GM12878 (cell line): ENCODE measurements at regions not wholly inside any gene's neighbourhood (a gene's known extent, or its start where the extent isn't known, plus 50 kb on each side); places are given as distances from the start of the nearest gene placed in this dataset.

Experiments
- ATAC-seq: fragments of 200-7000 bp; cut with Tn5 transposase; 3 replicates; pipeline ENCODE4 v1.9.1; 2020; ENCODE audit warnings: mild to moderate bottlenecking, moderate library complexity
- BruUV-seq: library from RNA; stranded (reverse); fragments of 400-500 nt; replicated peaks from 2 replicates; lab custom pipeline; 2021; lab: Mats Ljungman, UMichigan
- CTCF ChIA-PET: fragments of 300-600 bp; sonication (Branson Sonifier 250); formaldehyde crosslinking; extraction: SDS; loops from one replicate; lab custom pipeline; 2021; ENCODE audit warnings: inconsistent platforms; lab: Yijun Ruan, JAX
- POLR2A ChIA-PET: fragments of 350-600 bp; formaldehyde crosslinking; extraction: SDS; loops from one replicate; lab custom pipeline; 2021; ENCODE audit warnings: inconsistent platforms; lab: Charles Lee
- RAD21 ChIA-PET: fragments of 300-600 bp; sonication (Branson Sonifier 250); formaldehyde crosslinking; loops from one replicate; lab custom pipeline; 2023; ENCODE audit warnings: antibody characterized with exemption; ENCODE audit not compliant: unreplicated experiment; lab: Charles Lee
- SMC1A ChIA-PET: fragments of 300-600 bp; sonication (Branson Sonifier 250); formaldehyde crosslinking; loops from one replicate; lab custom pipeline; 2023; ENCODE audit not compliant: unreplicated experiment, uncharacterized antibody; lab: Charles Lee
- DNase-seq: peaks from one replicate; pipeline ENCODE4 v3.0.0-alpha.2; 2011; ENCODE audit warnings: low read depth, low spot score
- FAIRE-seq: peaks from 3 replicates; lab custom pipeline; 2011; peaks lifted over from hg19 to GRCh38; lab: Jason Lieb, UNC
- H2AFZ ChIP-seq: 2 replicates; pipeline ENCODE4 v1.6.0; 2011; ENCODE audit warnings: low read depth, low read length, control low read depth; ENCODE audit not compliant: control insufficient read depth
- H3K27ac ChIP-seq: 2 replicates; pipeline ENCODE4 v1.5.1; 2011; ENCODE audit warnings: control low read depth; ENCODE audit not compliant: control insufficient read depth, insufficient read depth
- H3K27me3 ChIP-seq, 2 experiments: replicated peaks in 1 of 2; 2 replicates each; pipeline versions ENCODE4 v1.6.0 to v1.6.1; 2011; ENCODE audit warnings: low read length in 1 of 2; ENCODE audit not compliant: control insufficient read depth in 2 of 2, insufficient read depth in 2 of 2
- H3K36me3 ChIP-seq, 2 experiments: 2 replicates each; pipeline ENCODE4 v1.5.1; 2011; ENCODE audit warnings: low read length in 1 of 2; ENCODE audit not compliant: control insufficient read depth in 2 of 2, insufficient read depth in 2 of 2
- H3K4me1 ChIP-seq: 2 replicates; pipeline ENCODE4 v1.6.1; 2011; ENCODE audit warnings: mild to moderate bottlenecking, low read length, moderate library complexity, mixed read lengths; ENCODE audit not compliant: control insufficient read depth, insufficient read depth
- H3K4me2 ChIP-seq: 2 replicates; pipeline ENCODE4 v1.6.0; 2011; ENCODE audit warnings: control low read depth; ENCODE audit not compliant: control insufficient read depth, insufficient read depth
- H3K4me3 ChIP-seq: fragments of 200-600 bp; sonication (generic); 2 replicates; pipeline ENCODE4 v1.5.1; 2016
- H3K79me2 ChIP-seq: 2 replicates; pipeline ENCODE4 v1.6.0; 2011; ENCODE audit warnings: low read length; ENCODE audit not compliant: control insufficient read depth, insufficient read depth
- H3K9ac ChIP-seq: 2 replicates; pipeline ENCODE4 v1.8.0; 2011; ENCODE audit warnings: low read length, control low read depth, mixed read lengths; ENCODE audit not compliant: control insufficient read depth, insufficient read depth
- H3K9me3 ChIP-seq: replicated peaks from 3 replicates; pipeline ENCODE4 v1.5.1; 2011; ENCODE audit warnings: mild to moderate bottlenecking, low read length; ENCODE audit not compliant: control insufficient read depth, insufficient read depth
- H4K20me1 ChIP-seq: 2 replicates; pipeline ENCODE4 v1.6.0; 2011; ENCODE audit not compliant: control insufficient read depth, insufficient read depth
- ATF2 ChIP-seq: IDR thresholded peaks from 2 replicates; pipeline ENCODE4 v1.6.1; 2012; ENCODE audit warnings: low read length, inconsistent platforms
- BCL3 ChIP-seq: IDR thresholded peaks from 2 replicates; pipeline ENCODE4 v1.6.1; 2011; ENCODE audit warnings: borderline replicate concordance, low read depth, mild to moderate bottlenecking, moderate library complexity, low read length; ENCODE audit not compliant: insufficient read depth, poor library complexity, severe bottlenecking
- CBFB ChIP-seq: IDR thresholded peaks from 2 replicates; pipeline ENCODE4 v1.6.1; 2016; ENCODE audit warnings: antibody characterized with exemption, low read depth
- CBX3 ChIP-seq: fragments of 200-600 bp; sonication (generic); IDR thresholded peaks from 2 replicates; pipeline ENCODE4 v1.6.1; 2016; ENCODE audit warnings: low read depth, borderline replicate concordance
- EED ChIP-seq: sonication (generic); IDR thresholded peaks from 2 replicates; pipeline ENCODE4 v1.6.1; 2016; ENCODE audit warnings: antibody characterized with exemption, low read depth
- HDAC2 ChIP-seq: fragments of 200-600 bp; sonication (generic); IDR thresholded peaks from 2 replicates; pipeline ENCODE4 v1.6.1; 2017
- KLF5 ChIP-seq: fragments of 450-650 bp; IDR thresholded peaks from 2 replicates; pipeline ENCODE4 v1.6.1; 2014; ENCODE audit warnings: mild to moderate bottlenecking; ENCODE audit not compliant: partially characterized antibody
- NFYB ChIP-seq: IDR thresholded peaks from 2 replicates; pipeline ENCODE4 v1.6.1; 2011; ENCODE audit warnings: low read depth, mild to moderate bottlenecking, low read length, improper control_type of control experiment, moderate library complexity; ENCODE audit not compliant: insufficient read depth
- RB1 ChIP-seq: fragments of 450-650 bp; formaldehyde crosslinking; IDR thresholded peaks from 2 replicates; pipeline ENCODE4 v1.6.1; 2017; ENCODE audit warnings: mild to moderate bottlenecking, borderline replicate concordance
- SIN3A ChIP-seq: IDR thresholded peaks from 2 replicates; pipeline ENCODE4 v1.6.1; 2012; ENCODE audit warnings: low read depth, low read length, improper control_type of control experiment
- SKIL ChIP-seq: fragments of 450-650 bp; IDR thresholded peaks from 2 replicates; pipeline ENCODE4 v1.6.1; 2017; ENCODE audit warnings: mild to moderate bottlenecking, low read depth, inconsistent platforms; ENCODE audit not compliant: poor library complexity, severe bottlenecking
- SRF ChIP-seq, 2 experiments: IDR thresholded peaks; 2 replicates each; pipeline ENCODE4 v1.6.1; 2011; ENCODE audit warnings: low read depth in 2 of 2, low read length in 2 of 2, mild to moderate bottlenecking in 1 of 2, moderate library complexity in 1 of 2
- STAT1 ChIP-seq: fragments of 450-650 bp; conservative IDR thresholded peaks from 2 replicates; pipeline ENCODE4 v1.6.1; 2014; ENCODE audit warnings: antibody characterized with exemption, mild to moderate bottlenecking
- SUPT20H ChIP-seq: IDR thresholded peaks from 2 replicates; pipeline ENCODE4 v1.6.1; 2011; ENCODE audit warnings: low read depth, mild to moderate bottlenecking, low read length, moderate library complexity, borderline replicate concordance; ENCODE audit not compliant: control insufficient read depth
- TBL1XR1 ChIP-seq: IDR thresholded peaks from 2 replicates; pipeline ENCODE4 v1.6.1; 2012; ENCODE audit warnings: low read depth, low read length, improper control_type of control experiment
- TCF12 ChIP-seq: IDR thresholded peaks from 2 replicates; pipeline ENCODE4 v1.6.1; 2011; ENCODE audit warnings: low read depth, mild to moderate bottlenecking, low read length
- ZNF592 ChIP-seq: fragments of 450-650 bp; IDR thresholded peaks from 2 replicates; pipeline ENCODE4 v1.6.1; 2017; ENCODE audit warnings: mild to moderate bottlenecking, moderate library complexity
- ZZZ3 ChIP-seq: IDR thresholded peaks from 2 replicates; pipeline ENCODE4 v1.6.1; 2011; ENCODE audit warnings: low read depth; ENCODE audit not compliant: control insufficient read depth, insufficient read length
- in situ Hi-C: fragments of 300-500 bp; cut with MboI; formaldehyde crosslinking; loops from 9 replicates; pipeline ENCODE4 v1.14.3; 2018; ENCODE audit warnings: mixed read lengths
- intact Hi-C: fragments of 100-400 bp; cut with micrococcal nuclease; formaldehyde crosslinking; loops from one replicate; pipeline ENCODE4 v1.14.2; 2022; ENCODE audit not compliant: unreplicated experiment

GRCh38 chr4:55011761-55012160 lies 113.6 kb downstream of the KDR start:
- Histone ChIP-seq H3K36me3 (no peaks in the 10 kb centered on the region), H4K20me1 (no peaks in the 10 kb centered on the region), H3K27ac (no peak overlapping the region), H3K4me3 (no peak overlapping the region), H3K4me2 (no peak overlapping the region), H2AFZ (no peak overlapping the region), H3K9ac (no peak overlapping the region), H3K9me3 (no peaks in the 10 kb centered on the region), H3K4me1 (no peaks in the 10 kb centered on the region), H3K27me3 (no peaks in the 10 kb centered on the region), H3K79me2 (no peaks in the 10 kb centered on the region)
- FAIRE-seq (no peak), DNase-seq (no peak), ATAC-seq (no peak)
- in situ Hi-C loops: no loop called here
- ChIA-PET SMC1A (no interaction called here), CTCF (no interaction called here), RAD21 (no interaction called here), POLR2A (no interaction called here)
- no TSS peak for BruUV-seq
- no peak for TF ChIP-seq SKIL
- no peak for TF ChIP-seq SIN3A
- no peak for TF ChIP-seq BCL3
- no peak for TF ChIP-seq CBFB
- no peak for TF ChIP-seq KLF5
- TF ChIP-seq CBX3: no peak
- TF ChIP-seq SUPT20H: no peak
- no peak for TF ChIP-seq SRF (IDR thresholded peaks at IDR 0.05; ENCODE audit: low read depth in 2 of 2, low read length in 2 of 2)
- TF ChIP-seq ZNF592: no peak
- no peak for TF ChIP-seq NFYB
- no peak for TF ChIP-seq TBL1XR1
- TF ChIP-seq STAT1: no peak
- no peak for TF ChIP-seq EED
- no peak for TF ChIP-seq ATF2
- no peak for TF ChIP-seq HDAC2
- no peak for TF ChIP-seq ZZZ3
- no peak for TF ChIP-seq RB1
- TF ChIP-seq TCF12: no peak
- intact Hi-C loops: no loop called here
